Gastroesophageal sphincter (tissue), 4 donors: ENCODE measurements at regions not wholly inside any gene's neighbourhood (a gene's known extent, or its start where the extent isn't known, plus 50 kb on each side); places are given as distances from the start of the nearest gene placed in this dataset.

Experiments
- ATAC-seq: fragments of 150-250 bp; one replicate; pipeline ENCODE4 v1.9.1; 2016; ENCODE audit warnings: mild to moderate bottlenecking, moderate library complexity
- H3K27ac ChIP-seq, 4 donors: fragments of 200-600 bp; sonication (generic) in 3 of 4; 1 replicate in 3 of 4; 2 replicates in 1 of 4; pipeline ENCODE4 v1.5.1; 2016 to 2019
- H3K27me3 ChIP-seq: fragments of 200-600 bp; sonication (generic); one replicate; pipeline ENCODE4 v1.5.1; 2019
- H3K36me3 ChIP-seq, 2 donors: fragments of 200-600 bp; sonication (generic); one replicate each; pipeline ENCODE4 v1.5.1; 2019; ENCODE audit warnings: control low read depth in 1 of 2
- H3K4me1 ChIP-seq, 3 donors: fragments of 200-600 bp; sonication (generic); 1 replicate in 2 of 3; 2 replicates in 1 of 3; pipeline ENCODE4 v1.5.1; 2016 to 2019; ENCODE audit warnings: control low read depth in 2 of 3
- H3K4me3 ChIP-seq, 2 donors: fragments of 200-600 bp; sonication (generic); one replicate each; pipeline ENCODE4 v1.5.1; 2019; ENCODE audit warnings: mild to moderate bottlenecking in 1 of 2, moderate library complexity in 1 of 2
- H3K9me3 ChIP-seq, 3 donors: fragments of 200-600 bp; sonication (generic); one replicate each; pipeline ENCODE4 v1.5.1; 2017 to 2019; ENCODE audit warnings: control low read depth in 2 of 3
- EP300 ChIP-seq: sonication (generic); formaldehyde crosslinking; IDR thresholded peaks from one replicate; pipeline ENCODE4 v1.6.1; 2017; ENCODE audit warnings: antibody characterized with exemption, mild to moderate bottlenecking
- POLR2A ChIP-seq, 2 donors: fragments of 450-650 bp; IDR thresholded peaks; one replicate each; pipeline ENCODE4 v1.6.1; 2017; ENCODE audit warnings: antibody characterized with exemption in 2 of 2, mild to moderate bottlenecking in 2 of 2, moderate library complexity in 1 of 2
- POLR2AphosphoS5 ChIP-seq: sonication (generic); formaldehyde crosslinking; IDR thresholded peaks from one replicate; pipeline ENCODE4 v1.6.1; 2017; ENCODE audit warnings: antibody characterized with exemption
- WGBS, 2 donors: methylation state at CpG; one replicate each; pipeline ENCODE4 v1.1.5; 2018; ENCODE audit warnings: low coverage in 1 of 2; 5-methylcytosine and 5-hydroxymethylcytosine counted together
- TF ChIP-seq, protein P1 (sequence below), 4 experiments: fragments of 200-600 bp in 2 of 4; fragments of 450-650 bp in 2 of 4; sonication (generic) in 1 of 4; IDR thresholded peaks; one replicate each; pipeline ENCODE4 v1.5.1; 2017 to 2019; ENCODE audit warnings: antibody characterized with exemption in 4 of 4, mild to moderate bottlenecking in 2 of 4, moderate library complexity in 2 of 4

GRCh38 chr11:128152796-128153696 lies 434.3 kb downstream of the ETS1 start:
- Histone ChIP-seq H3K9me3 (no peaks in the 10 kb centered on the region), H3K4me1 (no peaks in the 10 kb centered on the region), H3K4me3 (no peak overlapping the region), H3K36me3 (no peaks in the 10 kb centered on the region), H3K27me3 (no peaks in the 10 kb centered on the region), H3K27ac (no peak overlapping the region)
- no peak for ATAC-seq
- TF ChIP-seq POLR2AphosphoS5 (no peak), EP300 (no peak), POLR2A (IDR thresholded peaks at IDR 0.05) (no peak)
- TF ChIP-seq, protein P1, sequence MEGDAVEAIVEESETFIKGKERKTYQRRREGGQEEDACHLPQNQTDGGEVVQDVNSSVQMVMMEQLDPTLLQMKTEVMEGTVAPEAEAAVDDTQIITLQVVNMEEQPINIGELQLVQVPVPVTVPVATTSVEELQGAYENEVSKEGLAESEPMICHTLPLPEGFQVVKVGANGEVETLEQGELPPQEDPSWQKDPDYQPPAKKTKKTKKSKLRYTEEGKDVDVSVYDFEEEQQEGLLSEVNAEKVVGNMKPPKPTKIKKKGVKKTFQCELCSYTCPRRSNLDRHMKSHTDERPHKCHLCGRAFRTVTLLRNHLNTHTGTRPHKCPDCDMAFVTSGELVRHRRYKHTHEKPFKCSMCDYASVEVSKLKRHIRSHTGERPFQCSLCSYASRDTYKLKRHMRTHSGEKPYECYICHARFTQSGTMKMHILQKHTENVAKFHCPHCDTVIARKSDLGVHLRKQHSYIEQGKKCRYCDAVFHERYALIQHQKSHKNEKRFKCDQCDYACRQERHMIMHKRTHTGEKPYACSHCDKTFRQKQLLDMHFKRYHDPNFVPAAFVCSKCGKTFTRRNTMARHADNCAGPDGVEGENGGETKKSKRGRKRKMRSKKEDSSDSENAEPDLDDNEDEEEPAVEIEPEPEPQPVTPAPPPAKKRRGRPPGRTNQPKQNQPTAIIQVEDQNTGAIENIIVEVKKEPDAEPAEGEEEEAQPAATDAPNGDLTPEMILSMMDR (IDR thresholded peaks at IDR 0.05): no peak
- WGBS, 2 donors: 70 to 86% methylated on average over 5 to 6 of the region's 6 CpGs

DNA sequence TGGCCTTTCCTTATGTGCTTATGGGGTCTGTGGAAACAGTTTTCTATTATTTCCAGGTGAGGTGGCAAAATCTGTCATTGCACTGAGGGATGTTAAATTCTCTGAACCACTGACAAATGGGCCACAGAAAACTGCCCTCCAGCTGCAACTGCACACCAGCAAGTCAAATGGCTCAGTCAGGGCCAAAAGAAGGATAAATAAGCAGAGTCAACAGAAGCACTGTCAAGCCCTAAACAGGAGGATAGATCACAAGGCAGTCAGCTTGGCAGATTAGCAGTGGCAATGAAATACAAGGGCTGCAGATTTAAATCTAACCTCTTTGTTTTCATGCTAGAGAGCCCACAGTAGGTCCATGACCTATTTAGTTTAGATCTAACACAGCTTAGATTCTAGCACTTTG lies 435.6 kb downstream of the ETS1 start:
- no peak overlapping the region for H3K27ac ChIP-seq
- no peaks in the 10 kb centered on the region for H3K9me3 ChIP-seq
- no peak overlapping the region for H3K4me3 ChIP-seq
- H3K27me3 ChIP-seq: no peaks in the 10 kb centered on the region
- H3K36me3 ChIP-seq: no peaks in the 10 kb centered on the region
- no peak for TF ChIP-seq POLR2A (IDR thresholded peaks at IDR 0.05)
- no peak for TF ChIP-seq POLR2AphosphoS5
- TF ChIP-seq EP300: no peak
- TF ChIP-seq, protein P1 (IDR thresholded peaks at IDR 0.05): no peak
- ATAC-seq: no peak
- peaks cover 0 to 10% (median 4%) of the 10 kb centered on the region in 3 donors for H3K4me1 ChIP-seq

DNA sequence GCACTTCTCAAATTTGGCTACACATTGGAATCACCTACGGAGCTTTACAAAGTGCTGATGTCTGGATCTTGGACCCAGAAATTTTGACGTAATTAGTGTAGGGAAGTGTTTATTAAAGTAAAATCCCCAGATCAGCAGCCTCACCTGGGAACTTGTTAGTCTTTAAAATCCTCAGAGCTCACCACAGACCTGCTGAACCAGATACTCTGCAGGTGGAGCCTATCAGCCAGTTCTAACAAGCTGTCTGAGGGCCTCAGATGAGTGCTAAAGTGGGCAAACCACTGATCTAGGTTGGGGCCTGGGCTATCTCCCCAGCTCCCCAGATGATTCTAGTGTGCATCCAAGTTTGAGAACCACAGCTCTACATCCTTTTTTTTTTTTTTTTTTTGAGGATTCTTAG lies 436.0 kb downstream of the ETS1 start:
- WGBS, 2 donors: 89 to 90% methylated on average over 2 of the region's 2 CpGs
- ATAC-seq: no peak
- TF ChIP-seq, protein P1 (IDR thresholded peaks at IDR 0.05): no peak
- TF ChIP-seq POLR2AphosphoS5: no peak
- no peak for TF ChIP-seq EP300
- TF ChIP-seq POLR2A (IDR thresholded peaks at IDR 0.05): no peak
- Histone ChIP-seq H3K9me3 (no peaks in the 10 kb centered on the region), H3K4me1 (peaks cover 0 to 14% (median 4%) of the 10 kb centered on the region in 3 donors), H3K27me3 (no peaks in the 10 kb centered on the region), H3K36me3 (no peaks in the 10 kb centered on the region), H3K27ac (no peak overlapping the region), H3K4me3 (no peak overlapping the region)

GRCh38 chr11:128148208-128148607 lies 439.1 kb downstream of the ETS1 start:
- H3K4me1 ChIP-seq: peaks cover 0 to 16% (median 4%) of the 10 kb centered on the region in 3 donors
- H3K27me3 ChIP-seq: no peaks in the 10 kb centered on the region
- no peaks in the 10 kb centered on the region for H3K36me3 ChIP-seq
- no peak overlapping the region for H3K27ac ChIP-seq
- no peak for ATAC-seq
- H3K9me3 ChIP-seq: no peaks in the 10 kb centered on the region
- 100% methylated on average over 6 of the region's 6 CpGs for WGBS, 2 donors
- H3K4me3 ChIP-seq: no peak overlapping the region
- no peak for TF ChIP-seq EP300
- TF ChIP-seq, protein P1 (IDR thresholded peaks at IDR 0.05): no peak
- TF ChIP-seq POLR2A (IDR thresholded peaks at IDR 0.05): no peak
- TF ChIP-seq POLR2AphosphoS5: no peak
